IMR-90 (cell line): ENCODE measurements at regions not wholly inside any gene's neighbourhood (a gene's known extent, or its start where the extent isn't known, plus 50 kb on each side); places are given as distances from the start of the nearest gene placed in this dataset.
"Not testable (repeated sequence)": the region's sequence is repeated elsewhere in the genome, so short reads cannot be mapped to it uniquely, and the experiment has no call there.

Experiments used
- ATAC-seq: fragments of 200-7000 bp; cut with Tn5 transposase; 2 replicates; pipeline ENCODE4 v1.9.1; 2020; ENCODE audit warnings: low read depth, mild to moderate bottlenecking, moderate library complexity
- BruUV-seq: library from RNA; stranded (reverse); fragments of 400-500 nt; replicated peaks from 2 replicates; lab custom pipeline; 2021; lab: Mats Ljungman, UMichigan
- CTCF ChIA-PET: fragments of 300-600 bp; formaldehyde crosslinking; extraction: SDS; loops from one replicate; lab custom pipeline; 2021; ENCODE audit warnings: antibody characterized with exemption; lab: Yijun Ruan, JAX
- POLR2A ChIA-PET: fragments of 300-600 bp; sonication (Branson Sonifier 250); formaldehyde crosslinking; loops from one replicate; lab custom pipeline; 2022; ENCODE audit warnings: antibody characterized with exemption; ENCODE audit not compliant: unreplicated experiment; lab: Charles Lee
- DNase-seq: peaks from one replicate; pipeline ENCODE4 v3.0.0; 2013
- H2AFZ ChIP-seq: replicated peaks from 2 replicates; pipeline ENCODE3; 2013; ENCODE audit warnings: low read length, mild to moderate bottlenecking; ENCODE audit not compliant: poor library complexity
- H2AK5ac ChIP-seq: 2 replicates; pipeline ENCODE4 v1.6.1; 2013; ENCODE audit warnings: low read depth, low read length, inconsistent platforms
- H2AK9ac ChIP-seq: replicated peaks from 2 replicates; pipeline ENCODE3; 2013; ENCODE audit warnings: mild to moderate bottlenecking, low read depth, low read length, moderate library complexity; ENCODE audit not compliant: poor library complexity
- H2BK120ac ChIP-seq: 2 replicates; pipeline ENCODE4 v1.6.1; 2013; ENCODE audit warnings: low read depth, low read length, inconsistent platforms
- H2BK15ac ChIP-seq: 3 replicates; pipeline ENCODE4 v1.6.1; 2013; ENCODE audit warnings: low read depth, low read length, inconsistent platforms
- H2BK20ac ChIP-seq: 2 replicates; pipeline ENCODE4 v1.6.1; 2013; ENCODE audit warnings: low read depth, mild to moderate bottlenecking, inconsistent platforms, low read length, moderate library complexity
- H2BK5ac ChIP-seq: 2 replicates; pipeline ENCODE4 v1.6.1; 2013; ENCODE audit warnings: mild to moderate bottlenecking, low read depth, low read length, inconsistent platforms; ENCODE audit not compliant: poor library complexity, severe bottlenecking
- H3K14ac ChIP-seq: replicated peaks from 2 replicates; pipeline ENCODE4 v1.6.1; 2013; ENCODE audit warnings: low read depth, low read length, inconsistent platforms
- H3K18ac ChIP-seq: 2 replicates; pipeline ENCODE4 v1.6.1; 2013; ENCODE audit warnings: low read depth, low read length, control low read depth
- H3K23ac ChIP-seq: 2 replicates; pipeline ENCODE4 v1.6.1; 2013; ENCODE audit warnings: low read depth, low read length, inconsistent platforms
- H3K27ac ChIP-seq: 2 replicates; pipeline ENCODE4 v1.5.1; 2013; ENCODE audit warnings: mild to moderate bottlenecking, control low read depth, low read length; ENCODE audit not compliant: insufficient read depth
- H3K27me3 ChIP-seq: 2 replicates; pipeline ENCODE4 v1.6.1; 2013; ENCODE audit warnings: low read length; ENCODE audit not compliant: control insufficient read depth, insufficient read depth
- H3K36me3 ChIP-seq: 2 replicates; pipeline ENCODE4 v1.6.1; 2013; ENCODE audit warnings: low read length, mixed read lengths; ENCODE audit not compliant: control insufficient read depth, insufficient read depth
- H3K4ac ChIP-seq: 2 replicates; pipeline ENCODE4 v1.6.1; 2013; ENCODE audit warnings: low read depth, low read length, inconsistent platforms
- H3K4me1 ChIP-seq: 2 replicates; pipeline ENCODE4 v1.6.1; 2013; ENCODE audit warnings: low read length, mixed read lengths; ENCODE audit not compliant: control insufficient read depth, insufficient read depth
- H3K4me2 ChIP-seq: 2 replicates; pipeline ENCODE4 v1.6.1; 2013; ENCODE audit warnings: low read depth, mild to moderate bottlenecking, control low read depth, low read length, moderate library complexity
- H3K4me3 ChIP-seq: 2 replicates; pipeline ENCODE4 v1.5.1; 2013; ENCODE audit warnings: low read depth, mild to moderate bottlenecking, control low read depth, low read length, moderate library complexity; ENCODE audit not compliant: insufficient read depth
- H3K56ac ChIP-seq: 2 replicates; pipeline ENCODE4 v1.6.1; 2013; ENCODE audit warnings: low read length, inconsistent platforms; ENCODE audit not compliant: insufficient read depth; ENCODE audit errors: extremely low read depth
- H3K79me1 ChIP-seq, 2 experiments: 2 replicates each; pipeline ENCODE4 v1.6.1; 2013; ENCODE audit warnings: low read length in 2 of 2, inconsistent platforms in 1 of 2, low read depth in 1 of 2
- H3K9ac ChIP-seq: 2 replicates; pipeline ENCODE4 v1.6.1; 2013; ENCODE audit warnings: low read depth, low read length, control low read depth
- H3K9me1 ChIP-seq: 2 replicates; pipeline ENCODE4 v1.6.1; 2013; ENCODE audit warnings: low read length, inconsistent platforms; ENCODE audit not compliant: insufficient read depth
- H3K9me3 ChIP-seq: 2 replicates; pipeline ENCODE4 v1.6.1; 2013; ENCODE audit warnings: low read length; ENCODE audit not compliant: control insufficient read depth, insufficient read depth
- H4K20me1 ChIP-seq: 2 replicates; pipeline ENCODE4 v1.6.1; 2013; ENCODE audit warnings: low read length, inconsistent platforms; ENCODE audit not compliant: insufficient read depth
- H4K5ac ChIP-seq: 2 replicates; pipeline ENCODE4 v1.6.1; 2013; ENCODE audit warnings: mild to moderate bottlenecking, low read depth, low read length, control low read depth
- H4K8ac ChIP-seq, 2 experiments: 2 replicates each; pipeline ENCODE4 v1.6.1; 2013; ENCODE audit warnings: low read depth in 2 of 2, low read length in 2 of 2, control low read depth in 1 of 2, inconsistent platforms in 1 of 2
- H4K91ac ChIP-seq: 2 replicates; pipeline ENCODE4 v1.6.1; 2013; ENCODE audit warnings: low read depth, low read length, inconsistent platforms; ENCODE audit not compliant: insufficient read depth
- WGBS, 2 experiments: methylation state at CpG; one replicate each; pipeline versions ENCODE4 v1.1.5 to v1.1.7; 2013; ENCODE audit warnings: missing lambda C conversion rate in 2 of 2; ENCODE audit not compliant: insufficient read length in 1 of 2; ENCODE audit errors: extremely low coverage in 2 of 2; 5-methylcytosine and 5-hydroxymethylcytosine counted together
- dilution Hi-C: fragments of 300-500 bp; cut with HindIII; formaldehyde crosslinking; loops from one replicate; pipeline ENCODE4 v1.14.3; 2018; ENCODE audit warnings: low sequenced_read_pairs; ENCODE audit not compliant: unreplicated experiment
- in situ Hi-C: fragments of 300-500 bp; cut with MboI; formaldehyde crosslinking; loops from 3 replicates; pipeline ENCODE4 v1.14.3; 2019; ENCODE audit warnings: low sequenced_read_pairs, inconsistent platforms, mixed read lengths
- intact Hi-C: fragments of 100-400 bp; cut with micrococcal nuclease; formaldehyde crosslinking; loops from 2 replicates; pipeline ENCODE4 v1.10.0; 2022

DNA sequence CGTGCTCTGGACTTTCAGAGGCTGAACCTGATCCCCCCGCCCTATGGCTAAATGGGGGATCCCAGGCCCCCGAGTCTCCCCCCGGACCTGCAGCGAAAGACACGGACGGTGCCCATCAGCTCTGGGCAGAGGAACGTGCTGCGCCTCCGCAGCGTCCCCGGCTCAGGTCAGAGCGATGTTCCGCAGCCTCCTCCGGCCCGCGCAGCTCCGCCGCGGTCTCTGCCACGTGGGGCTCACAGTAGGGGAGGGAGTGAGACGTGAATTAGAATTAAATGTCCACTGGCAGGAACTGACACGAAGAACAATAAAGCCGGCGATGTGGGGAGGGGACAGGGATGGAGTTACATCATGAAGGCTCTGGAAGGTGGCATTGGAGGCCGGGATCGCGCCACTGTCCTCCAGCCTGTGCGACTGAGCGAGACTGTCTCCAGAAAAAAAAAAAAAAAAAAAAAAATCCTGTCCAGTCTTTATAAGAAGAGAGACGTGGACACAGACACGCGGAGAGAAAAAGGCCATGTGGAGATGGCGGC lies 4053.0 kb upstream of the TPTE start:
- H3K9me1 ChIP-seq, H3K18ac ChIP-seq, H2BK15ac ChIP-seq, H3K27ac ChIP-seq, BruUV-seq, intact Hi-C loops, CTCF ChIA-PET, H2AFZ ChIP-seq, H3K4me3 ChIP-seq, H3K36me3 ChIP-seq, H3K4ac ChIP-seq, H3K23ac ChIP-seq, in situ Hi-C loops, dilution Hi-C loops, H4K8ac ChIP-seq, ATAC-seq, H2AK5ac ChIP-seq, H2BK120ac ChIP-seq, H3K9me3 ChIP-seq, H2AK9ac ChIP-seq, H4K91ac ChIP-seq, H4K5ac ChIP-seq, H3K4me2 ChIP-seq, H3K56ac ChIP-seq, H2BK5ac ChIP-seq, H4K20me1 ChIP-seq, H3K79me1 ChIP-seq, DNase-seq, H3K4me1 ChIP-seq, H3K14ac ChIP-seq, H3K27me3 ChIP-seq, H3K9ac ChIP-seq, POLR2A ChIA-PET, H2BK20ac ChIP-seq: not testable (repeated sequence)
- no CpG with 5 or more reads among the region's 34 CpGs for WGBS, 2 experiments

DNA sequence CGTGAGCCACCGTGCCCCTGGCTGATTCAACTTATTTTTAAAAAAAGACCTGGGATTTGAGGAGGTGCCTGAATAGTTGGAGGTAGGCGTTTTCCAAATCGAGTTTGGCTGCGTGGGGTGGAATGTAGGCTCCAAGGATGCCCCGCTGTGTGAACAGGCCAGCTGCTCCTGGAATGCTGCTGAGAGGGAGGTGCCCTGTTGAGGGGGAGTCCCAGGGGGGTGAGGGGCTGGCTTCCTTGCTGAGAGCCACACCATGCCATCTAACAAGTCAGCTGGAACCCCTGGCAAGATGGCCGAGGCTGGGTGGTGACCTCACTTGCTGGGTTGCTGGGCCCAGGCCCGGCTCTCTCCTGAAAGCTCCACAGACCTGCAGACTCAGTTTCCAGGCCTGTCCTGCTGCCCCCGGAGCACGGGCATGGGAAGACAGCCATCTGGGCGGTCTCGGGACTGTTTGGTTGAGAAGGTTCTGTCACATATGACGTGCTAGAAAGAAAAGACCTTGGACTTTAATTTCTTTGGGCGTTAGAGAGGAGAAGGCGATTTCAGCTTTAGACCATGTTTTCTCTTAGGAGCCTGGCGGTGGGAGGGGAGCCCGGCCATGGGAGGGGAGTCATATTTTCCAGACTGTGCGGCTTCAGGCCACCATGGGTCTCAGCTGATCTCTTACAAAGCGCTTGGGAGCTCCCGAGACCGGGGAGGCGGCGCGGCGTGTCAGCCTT lies 4047.0 kb upstream of the TPTE start:
- H2BK5ac ChIP-seq, intact Hi-C loops, BruUV-seq, H3K56ac ChIP-seq, H3K9ac ChIP-seq, H3K23ac ChIP-seq, dilution Hi-C loops, H3K9me3 ChIP-seq, H2BK15ac ChIP-seq, CTCF ChIA-PET, H4K5ac ChIP-seq, H2BK120ac ChIP-seq, H3K27me3 ChIP-seq, H3K4ac ChIP-seq, H2AFZ ChIP-seq, H2AK9ac ChIP-seq, H3K4me2 ChIP-seq, H4K20me1 ChIP-seq, in situ Hi-C loops, H3K9me1 ChIP-seq, H3K18ac ChIP-seq, ATAC-seq, H3K36me3 ChIP-seq, H3K79me1 ChIP-seq, H4K8ac ChIP-seq, H3K4me1 ChIP-seq, POLR2A ChIA-PET, H3K27ac ChIP-seq, H3K14ac ChIP-seq, H4K91ac ChIP-seq, H2AK5ac ChIP-seq, H2BK20ac ChIP-seq, H3K4me3 ChIP-seq, DNase-seq: not testable (repeated sequence)
- no CpG with 5 or more reads among the region's 25 CpGs for WGBS, 2 experiments
